Stimulated activated CD4-positive, alpha-beta T cell treated with anti-CD3 and anti-CD28 coated beads, Interleukin-12 subunit alpha, Interleukin-12 subunit beta, amount 100 ng/mL, for 48 hours (primary cell): ENCODE measurements at regions not wholly inside any gene's neighbourhood (a gene's known extent, or its start where the extent isn't known, plus 50 kb on each side); places are given as distances from the start of the nearest gene placed in this dataset.

Experiments
- DNase-seq, 3 donors: peaks; one replicate each; pipeline ENCODE4 v3.0.0-alpha.2; 2020; ENCODE audit warnings: low read depth in 2 of 3, low spot score in 1 of 3

- DNase-seq, result no peak
Observed at GRCh38 chr4:15366721-15367120, 61.1 kb upstream of the C1QTNF7 start.

GRCh38 chr4:15368856-15369255, 59.0 kb upstream of the C1QTNF7 start:
- no peak for DNase-seq

GRCh38 chr4:15370296-15370695, 57.5 kb upstream of the C1QTNF7 start:
- DNase-seq, result no peak

- DNase-seq, result no peak
Observed at GRCh38 chr4:15373363-15373762, 54.5 kb upstream of the C1QTNF7 start.

GRCh38 chr4:15374656-15375055, 53.2 kb upstream of the C1QTNF7 start:
- no peak for DNase-seq

GRCh38 chr4:15375667-15376066, 52.2 kb upstream of the C1QTNF7 start:
- DNase-seq, result no peak

- DNase-seq, result no peak
Observed at GRCh38 chr4:15376145-15376544, 51.7 kb upstream of the C1QTNF7 start.

GRCh38 chr4:15376594-15376993, 51.2 kb upstream of the C1QTNF7 start:
- no peak for DNase-seq
